ENCODE measurements at regions not wholly inside any gene's neighbourhood (a gene's known extent, or its start where the extent isn't known, plus 50 kb on each side); places are given as distances from the start of the nearest gene placed in this dataset.

DNA sequence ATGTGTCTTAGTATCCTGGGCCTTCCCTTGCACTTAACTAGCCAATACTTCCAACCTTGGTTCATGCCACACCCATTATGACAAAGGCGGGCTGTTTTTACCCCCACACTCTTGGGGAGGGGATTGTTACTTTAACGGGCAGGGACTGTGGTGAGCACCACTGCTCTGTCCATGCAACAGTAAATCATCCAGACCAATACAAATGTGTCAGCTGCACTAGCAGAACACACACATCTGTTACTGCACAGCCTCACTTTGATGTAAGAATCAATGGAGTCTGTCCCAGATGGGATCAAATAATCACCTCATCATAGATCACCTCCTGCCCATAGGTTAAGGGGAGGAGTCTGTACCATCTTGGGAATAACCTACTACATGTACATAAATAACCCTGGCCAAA lies 58.1 kb downstream of the NPAP1 start:
- TF ChIP-seq, protein P1, sequence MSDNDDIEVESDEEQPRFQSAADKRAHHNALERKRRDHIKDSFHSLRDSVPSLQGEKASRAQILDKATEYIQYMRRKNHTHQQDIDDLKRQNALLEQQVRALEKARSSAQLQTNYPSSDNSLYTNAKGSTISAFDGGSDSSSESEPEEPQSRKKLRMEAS (IDR thresholded peaks at IDR 0.05) = no peak
- TF ChIP-seq SP1 (IDR thresholded peaks at IDR 0.05) (no peak), HNF4G (IDR thresholded peaks at IDR 0.05) (no peak), RXRA (IDR thresholded peaks at IDR 0.05) (no peak), NR2F2 (IDR thresholded peaks at IDR 0.05) (no peak), YY1 (IDR thresholded peaks at IDR 0.05) (no peak), FOXA1 (IDR thresholded peaks at IDR 0.05) (no peak), HNF4A (conservative IDR thresholded peaks at IDR 0.05) (no peak), TAF1 (conservative IDR thresholded peaks at IDR 0.05) (no peak), FOXA2 (IDR thresholded peaks at IDR 0.05) (no peak), RAD21 (IDR thresholded peaks at IDR 0.05) (no peak), GABPA (IDR thresholded peaks at IDR 0.05 in 1 of 2, conservative IDR thresholded peaks at IDR 0.05 in 1 of 2) (no peak), EGR1 (IDR thresholded peaks at IDR 0.05; ENCODE audit: low read depth in 2 of 2) (no peak)
- TF ChIP-seq, protein P2, sequence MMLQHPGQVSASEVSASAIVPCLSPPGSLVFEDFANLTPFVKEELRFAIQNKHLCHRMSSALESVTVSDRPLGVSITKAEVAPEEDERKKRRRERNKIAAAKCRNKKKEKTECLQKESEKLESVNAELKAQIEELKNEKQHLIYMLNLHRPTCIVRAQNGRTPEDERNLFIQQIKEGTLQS (IDR thresholded peaks at IDR 0.05) = no peak
- TF ChIP-seq, protein P3, sequence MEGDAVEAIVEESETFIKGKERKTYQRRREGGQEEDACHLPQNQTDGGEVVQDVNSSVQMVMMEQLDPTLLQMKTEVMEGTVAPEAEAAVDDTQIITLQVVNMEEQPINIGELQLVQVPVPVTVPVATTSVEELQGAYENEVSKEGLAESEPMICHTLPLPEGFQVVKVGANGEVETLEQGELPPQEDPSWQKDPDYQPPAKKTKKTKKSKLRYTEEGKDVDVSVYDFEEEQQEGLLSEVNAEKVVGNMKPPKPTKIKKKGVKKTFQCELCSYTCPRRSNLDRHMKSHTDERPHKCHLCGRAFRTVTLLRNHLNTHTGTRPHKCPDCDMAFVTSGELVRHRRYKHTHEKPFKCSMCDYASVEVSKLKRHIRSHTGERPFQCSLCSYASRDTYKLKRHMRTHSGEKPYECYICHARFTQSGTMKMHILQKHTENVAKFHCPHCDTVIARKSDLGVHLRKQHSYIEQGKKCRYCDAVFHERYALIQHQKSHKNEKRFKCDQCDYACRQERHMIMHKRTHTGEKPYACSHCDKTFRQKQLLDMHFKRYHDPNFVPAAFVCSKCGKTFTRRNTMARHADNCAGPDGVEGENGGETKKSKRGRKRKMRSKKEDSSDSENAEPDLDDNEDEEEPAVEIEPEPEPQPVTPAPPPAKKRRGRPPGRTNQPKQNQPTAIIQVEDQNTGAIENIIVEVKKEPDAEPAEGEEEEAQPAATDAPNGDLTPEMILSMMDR (IDR thresholded peaks at IDR 0.05; ENCODE audit: low read depth, low read length, missing input control) = no peak
- TF ChIP-seq, protein P4, sequence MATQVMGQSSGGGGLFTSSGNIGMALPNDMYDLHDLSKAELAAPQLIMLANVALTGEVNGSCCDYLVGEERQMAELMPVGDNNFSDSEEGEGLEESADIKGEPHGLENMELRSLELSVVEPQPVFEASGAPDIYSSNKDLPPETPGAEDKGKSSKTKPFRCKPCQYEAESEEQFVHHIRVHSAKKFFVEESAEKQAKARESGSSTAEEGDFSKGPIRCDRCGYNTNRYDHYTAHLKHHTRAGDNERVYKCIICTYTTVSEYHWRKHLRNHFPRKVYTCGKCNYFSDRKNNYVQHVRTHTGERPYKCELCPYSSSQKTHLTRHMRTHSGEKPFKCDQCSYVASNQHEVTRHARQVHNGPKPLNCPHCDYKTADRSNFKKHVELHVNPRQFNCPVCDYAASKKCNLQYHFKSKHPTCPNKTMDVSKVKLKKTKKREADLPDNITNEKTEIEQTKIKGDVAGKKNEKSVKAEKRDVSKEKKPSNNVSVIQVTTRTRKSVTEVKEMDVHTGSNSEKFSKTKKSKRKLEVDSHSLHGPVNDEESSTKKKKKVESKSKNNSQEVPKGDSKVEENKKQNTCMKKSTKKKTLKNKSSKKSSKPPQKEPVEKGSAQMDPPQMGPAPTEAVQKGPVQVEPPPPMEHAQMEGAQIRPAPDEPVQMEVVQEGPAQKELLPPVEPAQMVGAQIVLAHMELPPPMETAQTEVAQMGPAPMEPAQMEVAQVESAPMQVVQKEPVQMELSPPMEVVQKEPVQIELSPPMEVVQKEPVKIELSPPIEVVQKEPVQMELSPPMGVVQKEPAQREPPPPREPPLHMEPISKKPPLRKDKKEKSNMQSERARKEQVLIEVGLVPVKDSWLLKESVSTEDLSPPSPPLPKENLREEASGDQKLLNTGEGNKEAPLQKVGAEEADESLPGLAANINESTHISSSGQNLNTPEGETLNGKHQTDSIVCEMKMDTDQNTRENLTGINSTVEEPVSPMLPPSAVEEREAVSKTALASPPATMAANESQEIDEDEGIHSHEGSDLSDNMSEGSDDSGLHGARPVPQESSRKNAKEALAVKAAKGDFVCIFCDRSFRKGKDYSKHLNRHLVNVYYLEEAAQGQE (IDR thresholded peaks at IDR 0.05) = no peak
- TF ChIP-seq, protein P5, sequence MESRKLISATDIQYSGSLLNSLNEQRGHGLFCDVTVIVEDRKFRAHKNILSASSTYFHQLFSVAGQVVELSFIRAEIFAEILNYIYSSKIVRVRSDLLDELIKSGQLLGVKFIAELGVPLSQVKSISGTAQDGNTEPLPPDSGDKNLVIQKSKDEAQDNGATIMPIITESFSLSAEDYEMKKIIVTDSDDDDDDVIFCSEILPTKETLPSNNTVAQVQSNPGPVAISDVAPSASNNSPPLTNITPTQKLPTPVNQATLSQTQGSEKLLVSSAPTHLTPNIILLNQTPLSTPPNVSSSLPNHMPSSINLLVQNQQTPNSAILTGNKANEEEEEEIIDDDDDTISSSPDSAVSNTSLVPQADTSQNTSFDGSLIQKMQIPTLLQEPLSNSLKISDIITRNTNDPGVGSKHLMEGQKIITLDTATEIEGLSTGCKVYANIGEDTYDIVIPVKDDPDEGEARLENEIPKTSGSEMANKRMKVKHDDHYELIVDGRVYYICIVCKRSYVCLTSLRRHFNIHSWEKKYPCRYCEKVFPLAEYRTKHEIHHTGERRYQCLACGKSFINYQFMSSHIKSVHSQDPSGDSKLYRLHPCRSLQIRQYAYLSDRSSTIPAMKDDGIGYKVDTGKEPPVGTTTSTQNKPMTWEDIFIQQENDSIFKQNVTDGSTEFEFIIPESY (IDR thresholded peaks at IDR 0.05) = no peak
- no peaks in the 10 kb centered on the region for H3K27me3 ChIP-seq (ENCODE audit: control insufficient read depth in 4 of 4, insufficient read depth in 4 of 4, low read length in 3 of 4)
- no peak for DNase-seq (ENCODE audit: low spot score)
- no peak overlapping the region for H3K4me3 ChIP-seq (ENCODE audit: low read depth in 1 of 3, low read length in 3 of 3)
- no peaks in the 10 kb centered on the region for H3K36me3 ChIP-seq (ENCODE audit: control insufficient read depth in 4 of 4, insufficient read depth in 3 of 4, low read depth in 1 of 4, low read length in 3 of 4)
- H3K27ac ChIP-seq (ENCODE audit: low read depth in 1 of 2, low read length in 2 of 2) = no peak overlapping the region
- H3K9me3 ChIP-seq (ENCODE audit: control insufficient read depth in 4 of 4, low read length in 3 of 4) = peaks cover 0 to 6% (median 3%) of the 10 kb centered on the region in 4 donors
- WGBS = 83% methylated on average over 2 of the region's 2 CpGs
- no peak overlapping the region for H3K9ac ChIP-seq (ENCODE audit: low read depth in 1 of 2, low read length in 2 of 2)
- no peaks in the 10 kb centered on the region for H3K4me1 ChIP-seq (ENCODE audit: control insufficient read depth in 4 of 4, insufficient read depth in 4 of 4, low read length in 3 of 4)

DNA sequence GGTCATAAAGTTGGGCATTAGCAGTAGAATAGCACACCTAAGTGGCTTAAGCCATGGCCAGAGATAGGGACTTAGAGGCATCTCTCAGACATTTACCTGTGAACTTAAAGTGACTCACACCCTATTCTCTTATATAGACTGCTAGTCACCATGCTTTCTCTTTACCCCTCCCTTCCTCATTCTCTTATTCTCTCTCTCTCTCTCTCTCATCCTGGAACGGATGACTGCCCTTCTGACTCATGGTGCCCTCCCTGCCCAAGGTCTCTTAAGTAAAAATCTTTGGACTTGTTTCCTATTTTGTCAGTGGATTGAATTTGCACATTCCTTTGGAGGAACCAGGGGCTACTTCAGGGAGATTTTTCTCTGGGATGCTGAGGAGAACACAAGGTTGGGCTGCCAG lies 58.8 kb downstream of the NPAP1 start:
- 37% methylated on average over 1 of the region's 1 CpG for WGBS
- DNase-seq (ENCODE audit: low spot score) = no peak
- no peak overlapping the region for H3K4me3 ChIP-seq (ENCODE audit: low read depth in 1 of 3, low read length in 3 of 3)
- no peaks in the 10 kb centered on the region for H3K36me3 ChIP-seq (ENCODE audit: control insufficient read depth in 4 of 4, insufficient read depth in 3 of 4, low read depth in 1 of 4, low read length in 3 of 4)
- no peak overlapping the region for H3K27ac ChIP-seq (ENCODE audit: low read depth in 1 of 2, low read length in 2 of 2)
- no peaks in the 10 kb centered on the region for H3K4me1 ChIP-seq (ENCODE audit: control insufficient read depth in 4 of 4, insufficient read depth in 4 of 4, low read length in 3 of 4)
- no peak overlapping the region for H3K9ac ChIP-seq (ENCODE audit: low read depth in 1 of 2, low read length in 2 of 2)
- H3K9me3 ChIP-seq (ENCODE audit: control insufficient read depth in 4 of 4, low read length in 3 of 4) = peaks cover 0 to 6% (median 3%) of the 10 kb centered on the region in 4 donors
- H3K27me3 ChIP-seq (ENCODE audit: control insufficient read depth in 4 of 4, insufficient read depth in 4 of 4, low read length in 3 of 4) = no peaks in the 10 kb centered on the region
- TF ChIP-seq EGR1 (IDR thresholded peaks at IDR 0.05; ENCODE audit: low read depth in 2 of 2) (no peak), SP1 (IDR thresholded peaks at IDR 0.05) (no peak), JUND (IDR thresholded peaks at IDR 0.05) (no peak), FOXA1 (IDR thresholded peaks at IDR 0.05) (no peak)
- TF ChIP-seq, protein P5 (IDR thresholded peaks at IDR 0.05) = no peak
- TF ChIP-seq, protein P3 (IDR thresholded peaks at IDR 0.05; ENCODE audit: low read depth, low read length, missing input control) = no peak

Data from liver (tissue), 8 donors.